ENCODE measurements at regions not wholly inside any gene's neighbourhood (a gene's known extent, or its start where the extent isn't known, plus 50 kb on each side); places are given as distances from the start of the nearest gene placed in this dataset.

GRCh38 chr2:16950436-16950835 is 284.8 kb upstream of the CYRIA start:
- H3K4me1 ChIP-seq (ENCODE audit: control insufficient read depth in 1 of 2, insufficient read depth in 2 of 2, low read length in 2 of 2), result no peaks in the 10 kb centered on the region
- H3K9ac ChIP-seq (ENCODE audit: low read length), result no peak overlapping the region
- no peaks in the 10 kb centered on the region for H3K9me2 ChIP-seq (ENCODE audit: insufficient read depth)
- POLR2A ChIA-PET, result no interaction called here
- no peak for TF ChIP-seq ZFX (IDR thresholded peaks at IDR 0.05)
- no peak for TF ChIP-seq POLR2A (IDR thresholded peaks at IDR 0.05; ENCODE audit: borderline replicate concordance, extremely low read depth, insufficient read depth, insufficient read length)
- no peak for TF ChIP-seq CBX3 (IDR thresholded peaks at IDR 0.05; ENCODE audit: low read depth)
- TF ChIP-seq EGR1 (IDR thresholded peaks at IDR 0.05; ENCODE audit: low read depth), result no peak
- TF ChIP-seq RAD21 (IDR thresholded peaks at IDR 0.05; ENCODE audit: low read depth), result no peak
- no peak for TF ChIP-seq ATF3 (IDR thresholded peaks at IDR 0.05)
- no peak for TF ChIP-seq MAX (IDR thresholded peaks at IDR 0.05)
- no peak for TF ChIP-seq SIN3A (IDR thresholded peaks at IDR 0.05; ENCODE audit: low read depth)
- TF ChIP-seq JUND (IDR thresholded peaks at IDR 0.05), result no peak
- no peak for TF ChIP-seq ZBTB33 (IDR thresholded peaks at IDR 0.05; ENCODE audit: extremely low read depth, insufficient replicate concordance, low read length)
- no peak for TF ChIP-seq EZH2phosphoT487 (IDR thresholded peaks at IDR 0.05; ENCODE audit: borderline replicate concordance)
- TF ChIP-seq EZH2 (IDR thresholded peaks at IDR 0.05), result no peak
- no peak for TF ChIP-seq SRF (IDR thresholded peaks at IDR 0.05; ENCODE audit: low read depth)
- TF ChIP-seq CTCF (IDR thresholded peaks at IDR 0.05 in 2 of 3, conservative IDR thresholded peaks at IDR 0.05 in 1 of 3; ENCODE audit: borderline replicate concordance in 1 of 3, insufficient read depth in 1 of 3, low read depth in 2 of 3, low read length in 2 of 3), result no peak
- no peak for TF ChIP-seq ELF1 (IDR thresholded peaks at IDR 0.05; ENCODE audit: borderline replicate concordance, low read depth)
- TF ChIP-seq REST (IDR thresholded peaks at IDR 0.05; ENCODE audit: low read depth), result no peak
- no peak for TF ChIP-seq YY1 (IDR thresholded peaks at IDR 0.05; ENCODE audit: extremely low read depth, insufficient replicate concordance, low read depth, low read length)
- TF ChIP-seq POLR2AphosphoS5 (IDR thresholded peaks at IDR 0.05; ENCODE audit: low read depth, low read length), result no peak
- RAD21 ChIA-PET (ENCODE audit: low non-redundant PET in 1 of 2, low total read pairs in 2 of 2, uncharacterized antibody in 2 of 2, unreplicated experiment in 2 of 2), result no interaction called here
- no peak for ATAC-seq
- H3K4me2 ChIP-seq (ENCODE audit: low read length), result no peak overlapping the region
- H3K27me3 ChIP-seq (ENCODE audit: insufficient read depth, low read length), result peaks cover 1% of the 10 kb centered on the region; the same call in 1 of the 2 replicates
- no peak overlapping the region for H2AFZ ChIP-seq (ENCODE audit: low read depth, low read length, poor library complexity, severe bottlenecking)
- no peak overlapping the region for H3K4me3 ChIP-seq (replicated peaks in 1 of 2; ENCODE audit: low read depth in 1 of 2, low read length in 2 of 2)
- DNase-seq (ENCODE audit: low read depth, low spot score), result no peak
- no peak overlapping the region for H3K27ac ChIP-seq (ENCODE audit: low read depth, low read length)
- no peaks in the 10 kb centered on the region for H4K20me1 ChIP-seq (ENCODE audit: insufficient read depth)
- no peaks in the 10 kb centered on the region for H3K79me2 ChIP-seq (ENCODE audit: insufficient read depth, low read length)
- H3K36me3 ChIP-seq (ENCODE audit: control insufficient read depth in 1 of 2, insufficient read depth in 2 of 2, low read length in 2 of 2), result no peaks in the 10 kb centered on the region
- no TSS peak for BruUV-seq (replicated peaks)
- CTCF ChIA-PET, result no interaction called here
- H3K9me3 ChIP-seq (ENCODE audit: control insufficient read depth in 1 of 2, insufficient read depth in 1 of 2, low read depth in 1 of 2, low read length in 2 of 2), result no peaks in the 10 kb centered on the region
- intact Hi-C loops (cut with micrococcal nuclease), result no loop called here

Measured in HCT116 (cell line).